ENCODE measurements at regions not wholly inside any gene's neighbourhood (a gene's known extent, or its start where the extent isn't known, plus 50 kb on each side); places are given as distances from the start of the nearest gene placed in this dataset.

DNA sequence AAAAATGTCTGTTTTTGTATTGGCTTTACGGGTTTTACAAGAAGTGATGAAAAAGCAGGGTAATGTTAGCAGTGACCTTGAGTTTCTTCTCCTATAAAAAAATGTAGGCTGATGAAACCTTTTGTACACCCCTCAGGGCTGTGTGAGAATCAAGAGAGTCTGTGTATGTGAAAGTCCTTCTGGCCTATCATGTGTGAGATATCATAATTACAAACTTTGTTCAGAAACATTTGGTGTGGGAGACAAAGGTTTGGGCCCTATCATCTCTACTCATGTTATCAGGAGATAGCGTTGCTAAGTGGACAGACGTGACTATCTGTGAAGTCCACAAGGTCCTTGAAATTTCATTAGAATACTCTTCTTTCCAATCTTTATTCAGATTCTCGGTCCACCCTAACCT lies 170.6 kb upstream of the HAND2 start:
- TF ChIP-seq POLR2AphosphoS5 (IDR thresholded peaks at IDR 0.05; ENCODE audit: low read depth, low read length) (no peak), TAF1 (IDR thresholded peaks at IDR 0.05; ENCODE audit: borderline replicate concordance, insufficient read depth, low read length) (no peak), FOXP2 (optimal IDR thresholded peaks at IDR 0.05; ENCODE audit: borderline replicate concordance, extremely low read depth, extremely low read length, insufficient read depth) (no peak), SIN3A (IDR thresholded peaks at IDR 0.05; ENCODE audit: borderline replicate concordance, insufficient read depth, low read length) (no peak)
- TF ChIP-seq, protein P1, sequence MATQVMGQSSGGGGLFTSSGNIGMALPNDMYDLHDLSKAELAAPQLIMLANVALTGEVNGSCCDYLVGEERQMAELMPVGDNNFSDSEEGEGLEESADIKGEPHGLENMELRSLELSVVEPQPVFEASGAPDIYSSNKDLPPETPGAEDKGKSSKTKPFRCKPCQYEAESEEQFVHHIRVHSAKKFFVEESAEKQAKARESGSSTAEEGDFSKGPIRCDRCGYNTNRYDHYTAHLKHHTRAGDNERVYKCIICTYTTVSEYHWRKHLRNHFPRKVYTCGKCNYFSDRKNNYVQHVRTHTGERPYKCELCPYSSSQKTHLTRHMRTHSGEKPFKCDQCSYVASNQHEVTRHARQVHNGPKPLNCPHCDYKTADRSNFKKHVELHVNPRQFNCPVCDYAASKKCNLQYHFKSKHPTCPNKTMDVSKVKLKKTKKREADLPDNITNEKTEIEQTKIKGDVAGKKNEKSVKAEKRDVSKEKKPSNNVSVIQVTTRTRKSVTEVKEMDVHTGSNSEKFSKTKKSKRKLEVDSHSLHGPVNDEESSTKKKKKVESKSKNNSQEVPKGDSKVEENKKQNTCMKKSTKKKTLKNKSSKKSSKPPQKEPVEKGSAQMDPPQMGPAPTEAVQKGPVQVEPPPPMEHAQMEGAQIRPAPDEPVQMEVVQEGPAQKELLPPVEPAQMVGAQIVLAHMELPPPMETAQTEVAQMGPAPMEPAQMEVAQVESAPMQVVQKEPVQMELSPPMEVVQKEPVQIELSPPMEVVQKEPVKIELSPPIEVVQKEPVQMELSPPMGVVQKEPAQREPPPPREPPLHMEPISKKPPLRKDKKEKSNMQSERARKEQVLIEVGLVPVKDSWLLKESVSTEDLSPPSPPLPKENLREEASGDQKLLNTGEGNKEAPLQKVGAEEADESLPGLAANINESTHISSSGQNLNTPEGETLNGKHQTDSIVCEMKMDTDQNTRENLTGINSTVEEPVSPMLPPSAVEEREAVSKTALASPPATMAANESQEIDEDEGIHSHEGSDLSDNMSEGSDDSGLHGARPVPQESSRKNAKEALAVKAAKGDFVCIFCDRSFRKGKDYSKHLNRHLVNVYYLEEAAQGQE (IDR thresholded peaks at IDR 0.05; ENCODE audit: insufficient read depth in 1 of 2, low read depth in 2 of 2, low read length in 2 of 2): no peak

Data from PFSK-1 (cell line).